NCI-H446 treated with DMSO at 0.1 percent for 48 hours (cell line): ENCODE measurements at regions not wholly inside any gene's neighbourhood (a gene's known extent, or its start where the extent isn't known, plus 50 kb on each side); places are given as distances from the start of the nearest gene placed in this dataset.

Experiments used
- DNase-seq: peaks from one replicate; lab custom pipeline; 2025; lab: John Stamatoyannopoulos, UW

DNA sequence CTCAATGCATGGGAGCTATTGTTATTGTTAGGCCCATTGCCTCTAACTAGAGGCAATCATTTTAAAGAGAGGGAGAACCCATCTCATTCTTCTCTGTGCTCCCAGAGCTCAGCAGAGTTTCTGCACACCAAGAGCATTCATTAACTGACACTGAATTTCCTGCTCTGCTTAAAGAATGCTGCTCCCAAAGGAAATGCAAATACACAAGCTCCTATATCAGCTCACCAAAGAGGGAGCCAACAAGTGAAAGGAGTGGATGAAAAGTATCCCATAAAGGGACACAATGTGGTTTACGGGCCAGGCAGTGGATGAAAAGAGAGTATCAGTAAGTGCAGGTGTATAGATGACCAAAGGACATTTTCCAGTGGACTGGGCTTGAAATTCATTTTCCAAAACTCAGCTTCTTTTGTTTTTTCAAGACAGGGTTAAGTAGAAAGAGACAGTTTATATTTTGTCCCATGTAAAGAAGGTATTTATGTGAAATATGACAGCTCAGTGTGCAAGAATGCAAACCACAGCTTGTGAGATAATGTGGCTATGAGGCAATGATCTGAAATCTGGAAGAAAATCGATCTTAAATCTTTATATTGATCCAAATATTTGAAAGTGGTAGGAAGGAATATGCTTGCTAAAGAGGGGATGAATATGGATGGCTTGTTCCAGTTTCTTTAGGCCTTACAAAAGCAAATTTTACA lies 207.7 kb upstream of the CAMK1G start:
- DNase-seq = no peak

GRCh38 chr1:209376774-209377173 lies 206.7 kb upstream of the CAMK1G start:
- DNase-seq = no peak

- DNase-seq = no peak
Observed at GRCh38 chr1:209377995-209378394, 205.5 kb upstream of the CAMK1G start.

- no peak for DNase-seq
Observed at GRCh38 chr1:209379280-209379679, 204.2 kb upstream of the CAMK1G start.

- DNase-seq = no peak
Observed at GRCh38 chr1:209380420-209380819, 203.1 kb upstream of the CAMK1G start.

- DNase-seq = no peak
Observed at GRCh38 chr1:209382231-209383100, 201.0 kb upstream of the CAMK1G start.

GRCh38 chr1:209383422-209383821 lies 200.1 kb upstream of the CAMK1G start:
- DNase-seq = no peak

DNA sequence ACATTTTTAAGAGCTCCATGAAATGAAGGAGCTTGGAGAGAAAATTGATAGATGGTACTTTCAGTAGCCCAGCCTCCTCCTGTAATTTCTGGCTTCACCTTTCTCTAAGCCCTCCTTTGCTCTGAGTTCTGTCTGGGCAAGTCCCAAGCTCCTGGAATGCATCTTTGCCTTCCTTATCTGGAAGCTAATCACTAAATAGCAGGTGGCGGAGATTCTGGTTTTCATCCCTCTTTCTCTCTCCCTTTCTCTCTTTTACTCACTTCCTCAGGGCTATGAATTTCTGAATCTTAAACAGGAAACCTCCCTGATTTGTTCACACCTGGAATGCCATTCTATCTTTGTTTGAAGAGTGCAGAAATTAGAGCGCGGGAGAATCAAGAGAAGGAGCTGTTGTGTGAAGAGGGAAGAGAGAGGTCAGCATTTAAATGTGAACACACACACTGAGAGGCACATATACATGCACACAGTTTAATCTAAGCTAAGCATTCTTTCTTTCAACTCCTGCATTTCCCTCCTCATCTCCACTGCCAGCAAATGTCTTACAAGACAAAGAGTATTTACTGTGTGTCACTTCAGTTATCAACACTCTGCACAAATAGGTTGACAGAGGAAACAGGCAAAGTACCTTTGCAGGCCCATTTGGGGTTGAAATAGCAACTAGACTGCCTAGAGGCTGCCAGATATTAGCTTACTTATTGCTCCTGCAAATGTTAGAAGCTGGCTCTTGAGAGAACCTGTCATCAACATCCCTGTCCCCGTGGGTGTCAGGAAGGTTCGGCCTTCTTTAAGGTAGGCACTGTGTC lies 199.4 kb upstream of the CAMK1G start:
- no peak for DNase-seq

- DNase-seq = no peak
Observed at GRCh38 chr1:209384710-209385550, 198.6 kb upstream of the CAMK1G start.

GRCh38 chr1:209386156-209386555 lies 197.4 kb upstream of the CAMK1G start:
- no peak for DNase-seq

GRCh38 chr1:209387271-209387968 lies 196.1 kb upstream of the CAMK1G start:
- no peak for DNase-seq

- no peak for DNase-seq
Observed at GRCh38 chr1:209387969-209388329, 195.6 kb upstream of the CAMK1G start.

- no peak for DNase-seq
Observed at GRCh38 chr1:209388358-209388757, 195.2 kb upstream of the CAMK1G start.

DNA sequence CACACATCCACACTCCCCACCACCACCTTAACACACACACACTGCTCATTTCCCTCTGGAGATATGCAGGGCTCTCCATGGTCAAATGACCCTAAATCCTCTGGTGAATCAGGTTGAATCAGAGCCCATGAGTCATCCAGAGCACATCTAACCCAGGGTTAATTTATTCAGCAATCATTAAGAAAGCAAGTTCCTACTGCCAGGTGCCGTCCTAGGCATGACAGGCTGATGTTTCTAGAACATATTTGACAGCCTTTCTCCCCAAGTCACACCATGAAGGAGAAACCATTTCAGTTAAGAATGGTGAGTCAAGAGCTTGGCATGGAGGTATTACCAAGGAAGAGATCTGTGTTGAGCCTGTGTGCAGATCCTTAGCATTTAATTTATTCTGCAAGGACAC lies 194.3 kb upstream of the CAMK1G start:
- DNase-seq = no peak

- no peak for DNase-seq
Observed at GRCh38 chr1:209389975-209390374, 193.5 kb upstream of the CAMK1G start.

- DNase-seq = no peak
Observed at GRCh38 chr1:209390764-209391163, 192.8 kb upstream of the CAMK1G start.

DNA sequence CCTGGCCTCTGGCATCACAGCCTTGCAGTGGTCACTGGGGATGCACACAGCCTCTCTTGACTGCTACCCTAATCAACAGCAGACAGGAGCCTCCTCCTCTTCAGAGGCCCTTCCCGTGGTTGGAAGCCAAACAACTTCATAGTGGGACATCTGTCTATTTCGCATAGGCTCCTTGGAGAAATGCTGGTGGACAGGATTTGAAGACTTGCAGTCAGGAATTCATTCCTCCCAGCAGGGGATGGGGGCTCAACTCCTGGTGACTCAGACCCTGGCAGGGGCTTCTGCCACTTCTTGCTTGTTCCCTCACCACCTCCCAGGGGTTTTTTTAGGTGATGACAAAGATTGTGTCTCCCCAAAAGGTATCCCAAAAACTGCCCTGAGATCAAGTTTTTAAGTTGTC lies 191.7 kb upstream of the CAMK1G start:
- peak; percentile 56 for DNase-seq

DNA sequence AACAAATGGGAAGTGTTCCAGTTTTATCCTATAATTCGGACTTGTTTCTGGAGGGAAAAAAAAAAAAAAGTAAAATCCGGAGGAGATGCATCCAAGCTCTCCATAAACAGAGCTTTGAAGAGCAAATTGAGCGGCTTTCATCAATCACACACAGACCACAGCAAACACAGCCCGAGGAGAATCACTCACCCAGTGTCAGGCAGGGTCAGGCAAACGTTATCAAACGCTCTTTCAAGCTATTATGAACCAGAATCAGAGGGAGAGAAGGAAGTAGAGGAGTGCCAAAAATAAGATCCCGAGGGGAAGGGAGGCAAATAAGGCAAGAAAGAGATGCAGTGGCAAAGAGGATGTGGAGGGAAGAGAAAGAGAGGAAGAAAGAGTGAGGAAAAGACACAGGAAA lies 188.3 kb upstream of the CAMK1G start:
- no peak for DNase-seq

DNA sequence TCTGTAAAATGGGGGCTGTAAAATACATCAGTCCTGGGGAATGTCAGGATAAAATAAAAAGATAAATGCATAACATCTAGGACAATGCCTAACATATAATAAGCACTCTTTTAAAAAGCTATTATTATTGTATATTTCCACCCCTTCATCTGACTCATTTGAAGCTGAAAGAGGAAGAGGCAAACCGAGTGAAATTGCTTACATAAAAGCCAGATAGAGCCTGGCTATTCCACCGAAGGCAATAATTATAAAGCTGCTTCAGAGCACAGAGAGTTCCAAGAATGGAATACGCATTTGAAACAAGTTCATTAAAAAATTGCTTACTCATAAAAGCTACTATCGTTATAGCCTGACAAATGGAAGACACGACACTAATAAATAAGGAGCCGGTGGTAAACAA lies 186.1 kb upstream of the CAMK1G start:
- DNase-seq = no peak

DNA sequence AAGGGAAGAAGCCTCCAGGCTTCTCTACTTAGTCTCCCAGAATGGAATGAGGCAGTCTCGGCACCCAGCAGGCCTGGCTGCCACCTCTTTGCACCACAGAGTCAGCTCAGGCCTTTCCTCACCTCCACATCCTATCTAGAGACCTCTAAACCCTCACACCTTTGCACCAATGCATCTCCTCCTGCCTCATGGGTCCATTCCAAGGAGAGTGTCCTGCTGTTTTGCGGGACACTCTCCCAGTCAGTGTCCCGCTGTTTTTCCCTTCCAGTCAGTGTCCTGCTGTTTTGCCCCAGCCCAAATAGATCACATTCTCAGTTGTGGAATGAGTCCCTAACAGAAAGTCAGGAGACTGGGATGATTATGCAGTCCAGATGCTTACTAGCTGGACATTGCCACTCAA lies 185.6 kb upstream of the CAMK1G start:
- no peak for DNase-seq

DNA sequence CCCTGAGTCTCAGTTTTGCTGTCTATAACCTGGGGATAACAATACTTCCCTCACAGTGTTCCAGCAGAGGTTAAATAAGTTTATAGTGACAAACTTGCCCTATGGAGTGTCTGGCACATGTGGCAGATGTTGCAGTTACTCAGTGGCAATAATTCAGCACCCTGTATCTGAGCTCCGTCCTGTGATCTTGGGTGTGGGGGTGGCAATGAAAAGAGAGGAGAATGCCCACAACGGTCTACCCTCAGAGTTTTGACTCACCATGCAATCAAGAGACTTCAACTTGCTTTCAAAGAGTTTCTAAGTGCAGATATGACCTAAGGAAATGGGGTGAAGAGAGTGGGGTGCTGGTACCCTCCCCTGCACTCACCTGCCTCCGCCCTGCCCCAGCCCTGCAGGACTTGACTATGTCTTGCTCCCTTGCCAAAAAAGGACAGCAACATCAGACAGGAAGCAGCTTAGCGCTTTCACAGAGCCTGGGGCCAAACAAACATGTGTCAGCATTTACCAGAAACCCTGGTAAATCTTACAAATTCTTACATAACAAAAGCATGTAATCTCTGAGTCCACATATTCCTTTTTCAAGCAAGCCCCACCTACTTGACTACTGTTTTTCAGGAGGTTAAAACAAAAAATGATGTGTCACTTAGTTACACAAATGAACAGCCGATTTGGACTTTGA lies 185.1 kb upstream of the CAMK1G start:
- DNase-seq = no peak
